Neuronal stem cell (in vitro differentiated cells): ENCODE measurements at regions not wholly inside any gene's neighbourhood (a gene's known extent, or its start where the extent isn't known, plus 50 kb on each side); places are given as distances from the start of the nearest gene placed in this dataset.
"Not testable (repeated sequence)": the region's sequence is repeated elsewhere in the genome, so short reads cannot be mapped to it uniquely, and the experiment has no call there.

Experiments used
- DNase-seq: peaks from one replicate; pipeline ENCODE4 v3.0.0-alpha.2; 2013; ENCODE audit warnings: low spot score
- H2AFZ ChIP-seq: one replicate; pipeline ENCODE4 v1.6.1; 2013; ENCODE audit warnings: mild to moderate bottlenecking, low read length, inconsistent platforms
- H2AK5ac ChIP-seq: 2 replicates; pipeline ENCODE4 v1.6.1; 2013; ENCODE audit warnings: low read depth, mild to moderate bottlenecking, inconsistent platforms, low read length, moderate library complexity, mixed read lengths
- H2BK120ac ChIP-seq: 2 replicates; pipeline ENCODE4 v1.6.1; 2013; ENCODE audit warnings: low read depth, mild to moderate bottlenecking, inconsistent platforms, low read length, moderate library complexity, mixed read lengths
- H2BK12ac ChIP-seq: one replicate; pipeline ENCODE4 v1.6.1; 2013; ENCODE audit warnings: low read length, inconsistent platforms
- H2BK15ac ChIP-seq: 2 replicates; pipeline ENCODE4 v1.6.1; 2013; ENCODE audit warnings: mild to moderate bottlenecking, low read length, inconsistent platforms, mixed read lengths
- H2BK5ac ChIP-seq: one replicate; pipeline ENCODE4 v1.6.1; 2013; ENCODE audit warnings: inconsistent platforms, mild to moderate bottlenecking, low read length, moderate library complexity
- H3K14ac ChIP-seq: one replicate; pipeline ENCODE4 v1.6.1; 2013; ENCODE audit warnings: low read length, inconsistent platforms
- H3K18ac ChIP-seq: 2 replicates; pipeline ENCODE4 v1.6.1; 2013; ENCODE audit warnings: low read length, inconsistent platforms
- H3K23ac ChIP-seq: 2 replicates; pipeline ENCODE4 v1.6.1; 2013; ENCODE audit warnings: low read depth, mild to moderate bottlenecking, mixed read lengths, low read length, inconsistent platforms; ENCODE audit not compliant: poor library complexity
- H3K27ac ChIP-seq: replicated peaks from 3 replicates; pipeline ENCODE4 v1.5.1; 2013; ENCODE audit warnings: low read length, inconsistent platforms
- H3K27me3 ChIP-seq, 3 experiments: 2 replicates each; pipeline ENCODE4 v1.6.1; 2013; ENCODE audit warnings: low read length in 3 of 3, mild to moderate bottlenecking in 2 of 3, inconsistent platforms in 1 of 3, low read depth in 1 of 3, mixed read lengths in 1 of 3, moderate library complexity in 1 of 3; ENCODE audit not compliant: control insufficient read depth in 3 of 3, insufficient read depth in 3 of 3
- H3K36me3 ChIP-seq, 2 donors: replicated peaks in 1 of 2; 2 replicates each; pipeline ENCODE4 v1.6.1; 2013; ENCODE audit warnings: low read length in 2 of 2; ENCODE audit not compliant: control insufficient read depth in 2 of 2, insufficient read depth in 2 of 2
- H3K4ac ChIP-seq: 2 replicates; pipeline ENCODE4 v1.6.1; 2013; ENCODE audit warnings: inconsistent platforms, mild to moderate bottlenecking, low read length, moderate library complexity
- H3K4me1 ChIP-seq, 2 donors: 1 replicate in 1 of 2; 2 replicates in 1 of 2; pipeline ENCODE4 v1.6.1; 2013; ENCODE audit warnings: low read length in 2 of 2, low read depth in 1 of 2; ENCODE audit not compliant: control insufficient read depth in 2 of 2, insufficient read depth in 1 of 2
- H3K4me2 ChIP-seq: one replicate; pipeline ENCODE4 v1.6.1; 2013; ENCODE audit warnings: mild to moderate bottlenecking, low read length, inconsistent platforms; ENCODE audit not compliant: insufficient read depth, poor library complexity, severe bottlenecking
- H3K4me3 ChIP-seq, 2 donors: 2 replicates each; pipeline ENCODE4 v1.5.1; 2013; ENCODE audit warnings: low read length in 2 of 2, mild to moderate bottlenecking in 2 of 2, inconsistent platforms in 1 of 2, moderate library complexity in 1 of 2
- H3K79me1 ChIP-seq: one replicate; pipeline ENCODE4 v1.6.1; 2013; ENCODE audit warnings: low read depth, mild to moderate bottlenecking, inconsistent platforms, low read length, moderate library complexity
- H3K9ac ChIP-seq: one replicate; pipeline ENCODE4 v1.6.1; 2013; ENCODE audit warnings: mild to moderate bottlenecking, low read depth, low read length, inconsistent platforms; ENCODE audit not compliant: poor library complexity
- H3K9me3 ChIP-seq, 2 donors: replicated peaks in 1 of 2; 2 replicates each; pipeline versions ENCODE3 to v1.6.1; 2013; ENCODE audit warnings: low read length in 2 of 2, mild to moderate bottlenecking in 2 of 2, inconsistent platforms in 1 of 2, low read depth in 1 of 2, mixed read lengths in 1 of 2, moderate library complexity in 1 of 2; ENCODE audit not compliant: control insufficient read depth in 2 of 2, insufficient read depth in 1 of 2
- H4K8ac ChIP-seq: one replicate; pipeline ENCODE4 v1.6.1; 2013; ENCODE audit warnings: low read depth, mild to moderate bottlenecking, inconsistent platforms, low read length, moderate library complexity
- H4K91ac ChIP-seq: one replicate; pipeline ENCODE4 v1.6.1; 2013; ENCODE audit warnings: low read length, low read depth, mild to moderate bottlenecking, inconsistent platforms; ENCODE audit not compliant: poor library complexity
- WGBS, 2 donors: extraction: QIAGEN DNeasy Blood & Tissue Kit; methylation state at CpG; one replicate each; pipeline ENCODE4 v1.1.7; 2013; ENCODE audit warnings: missing lambda C conversion rate in 2 of 2, mixed read lengths in 1 of 2; ENCODE audit not compliant: insufficient read length in 2 of 2, insufficient replicate concordance in 1 of 2; ENCODE audit errors: extremely low coverage in 2 of 2; 5-methylcytosine and 5-hydroxymethylcytosine counted together

- DNase-seq = no peak
- WGBS, 2 donors = no CpG with 5 or more reads among the region's 3 CpGs
These were observed 172.7 kb upstream of the CCL2 start for GRCh38 chr17:34082404-34082803.

GRCh38 chr17:34089042-34089441 lies 166.0 kb upstream of the CCL2 start:
- H3K23ac ChIP-seq, H2BK12ac ChIP-seq, H2BK15ac ChIP-seq, H2AK5ac ChIP-seq, DNase-seq, H3K4ac ChIP-seq, H3K14ac ChIP-seq, H3K18ac ChIP-seq, H3K27me3 ChIP-seq, H3K36me3 ChIP-seq, H3K79me1 ChIP-seq, H3K4me2 ChIP-seq, H2BK5ac ChIP-seq, H3K4me1 ChIP-seq, H2AFZ ChIP-seq, H3K27ac ChIP-seq, H3K4me3 ChIP-seq, H4K91ac ChIP-seq, H3K9me3 ChIP-seq, H3K9ac ChIP-seq, H2BK120ac ChIP-seq, H4K8ac ChIP-seq: not testable (repeated sequence)
- WGBS, 2 donors = no CpG with 5 or more reads among the region's 5 CpGs

More at GRCh38 chr17:34082404-34082803, 172.7 kb upstream of the CCL2 start:
- H3K18ac ChIP-seq = no peak overlapping the region
- no peaks in the 10 kb centered on the region for H3K36me3 ChIP-seq
- no peak overlapping the region for H4K8ac ChIP-seq
- no peak overlapping the region for H2AK5ac ChIP-seq
- H3K9me3 ChIP-seq = no peaks in the 10 kb centered on the region
- H3K4me1 ChIP-seq = no peaks in the 10 kb centered on the region
- no peak overlapping the region for H3K9ac ChIP-seq
- H3K4me2 ChIP-seq = no peak overlapping the region
- H2BK5ac ChIP-seq = no peak overlapping the region
- no peak overlapping the region for H4K91ac ChIP-seq
- H3K4ac ChIP-seq = no peak overlapping the region
- no peaks in the 10 kb centered on the region for H3K79me1 ChIP-seq
- no peak overlapping the region for H2AFZ ChIP-seq
- no peak overlapping the region for H3K27ac ChIP-seq
- H3K4me3 ChIP-seq = no peak overlapping the region
- H3K27me3 ChIP-seq = no peaks in the 10 kb centered on the region
- H2BK120ac ChIP-seq = no peak overlapping the region
- H2BK12ac ChIP-seq = no peak overlapping the region
- H3K14ac ChIP-seq = no peak overlapping the region
- no peak overlapping the region for H2BK15ac ChIP-seq
- no peak overlapping the region for H3K23ac ChIP-seq

DNA sequence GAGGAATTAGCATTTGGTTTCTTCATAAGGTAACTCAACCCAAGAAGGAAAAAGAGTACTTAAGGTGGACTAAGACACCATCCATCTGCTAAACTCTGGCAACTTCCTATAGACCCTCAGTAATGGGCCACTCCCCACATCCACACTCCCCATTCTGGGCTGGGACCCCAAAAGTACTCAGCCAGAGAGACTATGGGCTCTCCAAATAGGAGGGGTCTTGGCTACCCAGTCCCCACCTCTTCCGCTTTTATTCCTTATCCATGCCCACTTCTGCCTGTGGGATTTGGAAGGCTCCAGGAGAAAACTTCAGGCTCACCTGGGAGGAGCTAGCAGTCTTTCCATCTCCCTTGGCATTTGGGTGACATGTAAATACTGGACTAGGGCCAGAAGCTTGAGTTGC lies 164.5 kb upstream of the CCL2 start:
- H2AK5ac ChIP-seq = no peak overlapping the region
- H3K18ac ChIP-seq = no peak overlapping the region
- H2BK12ac ChIP-seq = no peak overlapping the region
- H2AFZ ChIP-seq = no peak overlapping the region
- H3K4me1 ChIP-seq = no peaks in the 10 kb centered on the region
- no peaks in the 10 kb centered on the region for H3K27me3 ChIP-seq
- no peak overlapping the region for H2BK15ac ChIP-seq
- H2BK120ac ChIP-seq = no peak overlapping the region
- no peak overlapping the region for H4K8ac ChIP-seq
- no peaks in the 10 kb centered on the region for H3K79me1 ChIP-seq
- no peaks in the 10 kb centered on the region for H3K9me3 ChIP-seq
- H3K27ac ChIP-seq = no peak overlapping the region
- no peak for DNase-seq
- no peak overlapping the region for H3K4ac ChIP-seq
- H3K4me3 ChIP-seq = no peak overlapping the region
- H3K14ac ChIP-seq = no peak overlapping the region
- H2BK5ac ChIP-seq = no peak overlapping the region
- H3K23ac ChIP-seq = no peak overlapping the region
- no peaks in the 10 kb centered on the region for H3K36me3 ChIP-seq
- no CpG with 5 or more reads among the region's 1 CpG for WGBS, 2 donors
- no peak overlapping the region for H4K91ac ChIP-seq
- no peak overlapping the region for H3K4me2 ChIP-seq
- no peak overlapping the region for H3K9ac ChIP-seq

DNA sequence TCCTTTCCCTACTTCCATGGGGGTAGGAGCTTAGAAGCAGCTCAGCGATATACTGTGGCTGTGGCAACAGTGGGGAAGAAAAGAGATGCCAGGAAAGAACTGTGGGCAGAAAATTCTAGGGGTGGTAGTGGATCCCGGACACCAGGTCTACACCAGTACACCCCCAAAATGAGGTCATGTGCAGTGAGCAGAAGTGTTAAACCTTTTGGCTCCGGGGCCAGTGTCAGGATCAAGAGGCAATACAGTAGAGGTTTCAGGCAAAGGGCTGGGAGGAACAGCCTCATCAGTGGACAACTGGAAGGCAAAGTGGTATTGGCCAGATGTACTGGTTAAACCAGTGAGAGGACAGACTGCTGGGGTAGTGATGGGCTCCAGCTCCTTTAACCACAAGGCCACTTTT lies 163.1 kb upstream of the CCL2 start:
- no peak overlapping the region for H3K4ac ChIP-seq
- no peak overlapping the region for H3K9ac ChIP-seq
- no peak overlapping the region for H2BK12ac ChIP-seq
- DNase-seq = no peak
- H3K27me3 ChIP-seq = no peaks in the 10 kb centered on the region
- no CpG with 5 or more reads among the region's 3 CpGs for WGBS, 2 donors
- no peak overlapping the region for H3K14ac ChIP-seq
- no peak overlapping the region for H3K4me3 ChIP-seq
- no peaks in the 10 kb centered on the region for H3K79me1 ChIP-seq
- no peak overlapping the region for H2AFZ ChIP-seq
- H3K18ac ChIP-seq = no peak overlapping the region
- H2BK120ac ChIP-seq = no peak overlapping the region
- no peak overlapping the region for H4K91ac ChIP-seq
- H3K27ac ChIP-seq = no peak overlapping the region
- no peaks in the 10 kb centered on the region for H3K9me3 ChIP-seq
- no peaks in the 10 kb centered on the region for H3K36me3 ChIP-seq
- H2BK5ac ChIP-seq = no peak overlapping the region
- no peak overlapping the region for H4K8ac ChIP-seq
- H3K4me1 ChIP-seq = no peaks in the 10 kb centered on the region
- H3K4me2 ChIP-seq = no peak overlapping the region
- H3K23ac ChIP-seq = no peak overlapping the region
- no peak overlapping the region for H2BK15ac ChIP-seq
- no peak overlapping the region for H2AK5ac ChIP-seq
